Hepatocyte (in vitro differentiated cells): ENCODE measurements at regions not wholly inside any gene's neighbourhood (a gene's known extent, or its start where the extent isn't known, plus 50 kb on each side); places are given as distances from the start of the nearest gene placed in this dataset.

Source experiments
- EZH2 ChIP-seq: fragments of 200-600 bp; sonication (generic); IDR thresholded peaks from 2 replicates; pipeline ENCODE4 v1.6.1; 2016; ENCODE audit warnings: antibody characterized with exemption, mild to moderate bottlenecking, borderline replicate concordance
- EZH2phosphoT487 ChIP-seq: fragments of 200-600 bp; sonication (generic); IDR thresholded peaks from one replicate; pipeline ENCODE4 v1.6.1; 2018; ENCODE audit warnings: antibody characterized with exemption, mild to moderate bottlenecking, low read depth, moderate library complexity; ENCODE audit not compliant: unreplicated experiment, severe bottlenecking
- TF ChIP-seq, protein P1 (sequence below): fragments of 200-600 bp; sonication (generic); IDR thresholded peaks from 2 replicates; pipeline ENCODE4 v1.5.1; 2016; ENCODE audit warnings: antibody characterized with exemption, mild to moderate bottlenecking; ENCODE audit not compliant: poor library complexity

DNA sequence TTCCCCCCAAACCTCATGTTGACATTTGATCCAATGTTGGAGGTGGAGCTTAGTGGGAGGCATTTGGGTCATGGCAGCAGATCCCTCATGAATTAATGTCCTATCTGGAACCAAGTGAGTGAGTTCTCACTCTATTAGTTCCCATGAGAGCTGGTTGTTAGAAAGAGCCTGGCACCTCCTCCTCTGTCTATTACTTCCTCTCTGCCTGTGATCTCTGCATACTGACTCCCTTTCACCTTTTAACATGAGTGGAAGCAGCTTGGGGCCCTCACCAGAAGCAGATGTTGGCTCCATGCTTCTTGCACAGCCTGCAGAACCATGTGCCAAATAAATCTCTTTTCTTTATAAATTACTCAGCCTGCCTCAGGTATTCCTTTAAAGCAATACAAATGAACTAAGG, 127.3 kb upstream of the RALGAPA2 start:
- TF ChIP-seq, protein P1, sequence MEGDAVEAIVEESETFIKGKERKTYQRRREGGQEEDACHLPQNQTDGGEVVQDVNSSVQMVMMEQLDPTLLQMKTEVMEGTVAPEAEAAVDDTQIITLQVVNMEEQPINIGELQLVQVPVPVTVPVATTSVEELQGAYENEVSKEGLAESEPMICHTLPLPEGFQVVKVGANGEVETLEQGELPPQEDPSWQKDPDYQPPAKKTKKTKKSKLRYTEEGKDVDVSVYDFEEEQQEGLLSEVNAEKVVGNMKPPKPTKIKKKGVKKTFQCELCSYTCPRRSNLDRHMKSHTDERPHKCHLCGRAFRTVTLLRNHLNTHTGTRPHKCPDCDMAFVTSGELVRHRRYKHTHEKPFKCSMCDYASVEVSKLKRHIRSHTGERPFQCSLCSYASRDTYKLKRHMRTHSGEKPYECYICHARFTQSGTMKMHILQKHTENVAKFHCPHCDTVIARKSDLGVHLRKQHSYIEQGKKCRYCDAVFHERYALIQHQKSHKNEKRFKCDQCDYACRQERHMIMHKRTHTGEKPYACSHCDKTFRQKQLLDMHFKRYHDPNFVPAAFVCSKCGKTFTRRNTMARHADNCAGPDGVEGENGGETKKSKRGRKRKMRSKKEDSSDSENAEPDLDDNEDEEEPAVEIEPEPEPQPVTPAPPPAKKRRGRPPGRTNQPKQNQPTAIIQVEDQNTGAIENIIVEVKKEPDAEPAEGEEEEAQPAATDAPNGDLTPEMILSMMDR: no peak
- TF ChIP-seq EZH2 (no peak), EZH2phosphoT487 (no peak)
